Globus pallidus (tissue), 1 donor: ENCODE measurements at regions not wholly inside any gene's neighbourhood (a gene's known extent, or its start where the extent isn't known, plus 50 kb on each side); places are given as distances from the start of the nearest gene placed in this dataset.

Source experiments
- DNase-seq: peaks from one replicate; pipeline ENCODE4 v3.0.0-alpha.2; 2015; ENCODE audit warnings: low spot score

GRCh38 chr1:3954170-3955169, 54.4 kb upstream of the C1orf174 start:
- no peak for DNase-seq

- DNase-seq = no peak
Measured at GRCh38 chr1:3955196-3955772, 55.2 kb upstream of the C1orf174 start.

- DNase-seq = no peak
Measured at GRCh38 chr1:3956527-3957170, 56.6 kb upstream of the C1orf174 start.

GRCh38 chr1:3959361-3959760, 59.3 kb upstream of the C1orf174 start:
- DNase-seq = no peak

GRCh38 chr1:3963554-3963953, 63.5 kb upstream of the C1orf174 start:
- no peak for DNase-seq

GRCh38 chr1:3965693-3966092, 65.6 kb upstream of the C1orf174 start:
- no peak for DNase-seq

- DNase-seq = no peak
Measured at GRCh38 chr1:3968851-3969250, 68.8 kb upstream of the C1orf174 start.

GRCh38 chr1:3971981-3972380, 71.9 kb upstream of the C1orf174 start:
- DNase-seq = no peak

- DNase-seq = no peak
Measured at GRCh38 chr1:3975903-3976630, 76.0 kb upstream of the C1orf174 start.

GRCh38 chr1:3976821-3977220, 76.7 kb upstream of the C1orf174 start:
- no peak for DNase-seq

GRCh38 chr1:3978196-3978989, 78.3 kb upstream of the C1orf174 start:
- no peak for DNase-seq

GRCh38 chr1:3978990-3979325, 78.9 kb upstream of the C1orf174 start:
- no peak for DNase-seq

- no peak for DNase-seq
Measured at GRCh38 chr1:3981261-3981660, 81.2 kb upstream of the C1orf174 start.

- no peak for DNase-seq
Measured at GRCh38 chr1:3981746-3982505, 81.9 kb upstream of the C1orf174 start.

GRCh38 chr1:3983181-3983580, 83.1 kb upstream of the C1orf174 start:
- DNase-seq = no peak

- no peak for DNase-seq
Measured at GRCh38 chr1:3984586-3984985, 84.5 kb upstream of the C1orf174 start.

GRCh38 chr1:3986686-3987218, 86.7 kb upstream of the C1orf174 start:
- DNase-seq = no peak

- DNase-seq = no peak
Measured at GRCh38 chr1:3987669-3988235, 87.7 kb upstream of the C1orf174 start.

GRCh38 chr1:3988431-3988830, 88.4 kb upstream of the C1orf174 start:
- no peak for DNase-seq

- DNase-seq = no peak
Measured at GRCh38 chr1:3989465-3989864, 89.4 kb upstream of the C1orf174 start.
